GM19239 (cell line): ENCODE measurements at regions not wholly inside any gene's neighbourhood (a gene's known extent, or its start where the extent isn't known, plus 50 kb on each side); places are given as distances from the start of the nearest gene placed in this dataset.
"Not testable (repeated sequence)": the region's sequence is repeated elsewhere in the genome, so short reads cannot be mapped to it uniquely, and the experiment has no call there.

Experiments used
- DNase-seq: peaks from one replicate; pipeline ENCODE4 v3.0.0; 2011; ENCODE audit warnings: low spot score; ENCODE audit not compliant: insufficient read length
- FAIRE-seq: peaks from 2 replicates; lab custom pipeline; 2011; peaks lifted over from hg19 to GRCh38; lab: Jason Lieb, UNC

GRCh38 chr18:43917520-43917919, 640.2 kb upstream of the SYT4 start:
- DNase-seq = no peak
- no peak for FAIRE-seq

DNA sequence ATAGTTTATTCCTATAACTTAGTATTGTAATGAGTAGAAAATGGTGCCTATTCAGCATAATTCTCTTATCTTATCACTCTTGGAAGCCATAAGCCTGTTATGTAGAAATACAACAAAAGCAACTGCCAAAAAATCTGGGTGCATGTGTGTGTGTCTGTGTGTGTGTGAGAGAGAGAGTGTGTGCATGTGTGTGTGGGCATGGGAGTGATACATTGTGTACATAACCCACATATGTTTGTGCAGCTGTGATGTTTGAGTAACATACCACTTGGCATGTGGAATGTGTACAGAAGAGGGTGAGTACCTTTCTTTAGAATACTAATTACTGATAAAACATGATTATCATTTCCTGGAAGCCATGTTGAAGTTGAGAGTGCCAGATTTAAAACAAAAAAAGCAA, 642.3 kb upstream of the SYT4 start:
- FAIRE-seq = no peak
- DNase-seq = no peak

DNA sequence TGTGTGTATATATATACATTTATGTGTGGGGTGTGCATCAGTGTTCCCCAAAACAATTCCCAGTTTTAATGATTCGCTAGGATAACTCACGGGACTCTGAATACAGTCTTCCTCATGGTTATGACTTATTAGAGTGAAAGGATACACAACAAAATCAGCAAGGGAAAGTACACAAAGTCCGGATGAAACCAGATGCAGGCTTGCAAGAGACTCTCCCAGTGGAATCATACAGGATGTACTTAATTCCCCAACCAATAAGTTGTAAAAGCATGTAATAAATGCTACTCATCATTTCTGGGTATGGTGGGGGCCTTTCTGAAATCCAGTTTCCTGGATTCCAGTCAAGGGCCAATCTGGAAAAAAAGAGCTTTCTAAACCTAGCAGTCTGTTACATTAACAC, 654.1 kb upstream of the SYT4 start:
- DNase-seq (no peak), FAIRE-seq (no peak)

DNA sequence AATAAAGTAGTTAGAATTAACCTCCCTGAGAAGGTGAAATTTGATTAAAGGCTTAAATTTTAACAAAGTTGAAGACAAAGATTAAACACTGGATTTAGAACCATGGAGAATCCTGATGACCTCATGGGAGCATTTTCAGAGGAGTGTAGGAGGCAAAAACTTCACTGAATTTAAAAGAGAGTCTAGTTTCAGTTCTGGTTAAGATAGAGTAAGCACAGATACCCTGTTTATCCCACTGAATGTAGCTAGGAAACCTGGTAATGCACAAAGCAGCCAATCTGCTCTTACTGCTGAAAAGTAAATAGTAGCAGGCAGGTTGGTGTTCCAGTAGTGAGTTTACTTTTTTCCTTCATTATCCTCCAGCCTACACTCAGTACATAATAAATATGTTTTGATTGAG, 654.9 kb upstream of the SYT4 start:
- no peak for FAIRE-seq
- DNase-seq = no peak

DNA sequence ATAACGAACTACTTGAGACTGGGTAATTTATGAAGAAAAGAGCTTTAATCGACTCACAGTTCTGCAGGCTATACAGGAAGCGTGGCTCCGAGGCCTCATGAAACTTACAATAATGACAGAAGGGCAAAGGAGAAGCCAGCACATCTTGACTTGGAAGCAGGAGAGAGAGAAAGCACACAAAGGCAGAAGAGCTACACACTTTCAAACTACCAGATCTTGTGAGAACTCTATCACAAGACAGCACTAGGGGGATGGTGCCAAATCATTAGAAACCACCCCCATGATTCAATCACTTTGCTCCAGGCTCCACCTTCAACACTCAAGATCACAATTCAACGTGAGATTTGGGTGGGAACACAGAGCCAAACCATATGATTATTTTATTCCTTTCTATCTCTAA, 655.9 kb upstream of the SYT4 start:
- no peak for DNase-seq
- FAIRE-seq = no peak

GRCh38 chr18:43934322-43934721, 657.0 kb upstream of the SYT4 start:
- no peak for DNase-seq

DNA sequence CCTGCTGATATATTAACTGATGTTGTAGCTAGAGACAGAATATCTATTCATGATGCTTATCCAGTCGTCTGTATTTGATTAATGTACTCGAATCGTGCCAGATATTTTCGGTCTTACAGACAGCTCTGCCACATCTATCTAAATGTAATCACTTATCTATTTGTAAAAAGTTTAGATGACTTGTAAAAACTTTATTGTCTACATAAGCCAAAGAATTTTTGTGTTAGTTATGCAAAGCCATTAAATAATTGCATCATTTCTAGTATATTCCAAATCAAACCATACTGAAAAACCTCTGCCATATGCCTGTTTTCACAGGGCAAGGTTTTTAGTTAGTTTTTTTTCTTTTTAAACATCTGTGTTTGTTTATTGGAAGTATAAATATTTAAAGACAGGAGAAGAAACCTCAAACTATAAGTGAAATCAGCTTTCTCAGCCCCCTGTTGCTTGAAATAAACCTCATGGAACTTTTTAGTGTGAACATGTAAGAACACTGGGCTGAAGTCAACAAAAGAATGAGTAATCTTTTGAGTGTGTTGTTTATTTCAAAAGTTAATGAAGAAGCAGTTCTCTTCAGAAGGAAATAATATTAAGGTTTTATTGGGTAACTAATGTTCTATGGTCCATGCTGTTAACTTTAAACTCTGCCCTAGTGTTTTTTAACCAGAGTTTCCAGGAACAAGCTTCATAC, 657.6 kb upstream of the SYT4 start:
- DNase-seq (no peak), FAIRE-seq (no peak)

More at GRCh38 chr18:43934322-43934721, 657.0 kb upstream of the SYT4 start:
- FAIRE-seq = no peak

- DNase-seq (no peak), FAIRE-seq (no peak)
Observed at GRCh38 chr18:43936176-43936575, 658.9 kb upstream of the SYT4 start.

- FAIRE-seq (no peak), DNase-seq (no peak)
Observed at GRCh38 chr18:43949291-43949690, 672.0 kb upstream of the SYT4 start.

DNA sequence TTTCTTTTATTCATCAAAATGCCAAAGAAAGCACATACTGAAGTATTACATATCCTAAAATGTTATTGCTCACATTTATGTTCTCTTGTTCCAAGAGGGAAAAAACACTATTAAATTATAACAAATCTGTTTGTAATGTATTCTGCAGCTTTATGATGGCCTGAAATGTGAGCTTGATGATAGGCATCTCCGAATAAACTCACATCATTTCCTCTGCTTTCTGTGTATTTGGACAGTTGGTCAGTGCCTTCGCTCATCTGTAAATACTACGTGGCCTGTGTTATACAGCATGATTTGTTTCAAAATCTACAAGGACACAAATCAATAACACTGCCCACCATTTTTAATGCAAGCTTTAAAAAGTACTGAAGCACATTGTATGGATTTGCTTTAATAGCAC, 672.8 kb upstream of the SYT4 start:
- DNase-seq (no peak), FAIRE-seq (no peak)

DNA sequence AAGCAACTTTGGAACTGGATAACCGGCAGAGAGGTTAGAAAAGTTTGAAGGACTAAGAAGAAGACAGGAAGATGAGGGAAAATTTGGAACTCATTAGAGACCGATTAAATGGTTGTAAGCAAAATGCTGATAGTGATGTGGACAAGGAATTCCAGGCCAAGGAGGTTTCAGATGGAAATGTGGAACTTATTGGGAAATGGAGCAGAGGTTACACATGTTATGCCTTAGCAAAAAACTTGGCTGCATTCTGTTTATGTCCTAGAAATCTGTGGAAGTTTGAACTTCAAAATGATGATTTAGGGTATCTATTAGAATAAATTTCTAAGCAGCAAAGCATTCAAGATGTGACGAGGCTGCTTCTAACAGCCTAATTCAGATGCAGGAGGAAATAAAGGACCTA, 675.1 kb upstream of the SYT4 start:
- FAIRE-seq (no peak), DNase-seq (no peak)

DNA sequence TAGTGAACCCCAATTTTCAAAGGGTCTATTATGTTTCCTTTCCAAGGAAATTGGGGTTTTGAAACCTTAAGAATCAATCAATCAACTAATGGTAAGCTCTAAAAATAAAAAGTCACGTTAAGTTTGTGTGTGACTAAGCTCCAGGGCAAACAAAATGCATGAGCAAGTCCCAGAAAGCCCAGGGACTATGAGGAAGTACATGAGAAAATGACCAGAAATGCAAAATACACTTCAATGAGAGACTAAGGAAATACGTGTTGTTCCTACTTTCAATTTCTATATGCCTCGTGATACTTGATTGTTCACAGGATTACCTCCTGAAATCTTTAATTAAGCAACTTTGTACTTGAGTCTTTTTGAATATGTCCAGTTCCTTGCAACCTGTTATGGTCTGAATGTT, 684.4 kb upstream of the SYT4 start:
- FAIRE-seq (no peak), DNase-seq (no peak)

DNA sequence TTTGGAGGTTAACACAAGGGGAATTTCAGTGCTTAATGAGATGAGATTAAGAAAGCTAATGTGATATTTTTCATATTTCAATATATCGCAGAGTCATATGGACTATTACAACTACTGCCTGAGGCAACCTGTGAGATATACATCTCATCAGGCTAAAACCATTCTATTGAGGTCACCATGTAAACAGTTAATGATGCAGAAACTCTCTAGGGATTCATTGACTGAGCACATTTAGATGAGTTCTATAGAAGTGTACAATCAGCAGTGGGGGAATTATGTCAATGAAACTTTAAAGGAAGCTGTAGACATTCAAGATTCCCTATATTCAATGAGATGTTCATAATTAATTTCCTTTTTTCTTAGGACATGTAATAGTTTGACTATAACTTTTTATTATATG, 687.4 kb upstream of the SYT4 start:
- no peak for DNase-seq

DNA sequence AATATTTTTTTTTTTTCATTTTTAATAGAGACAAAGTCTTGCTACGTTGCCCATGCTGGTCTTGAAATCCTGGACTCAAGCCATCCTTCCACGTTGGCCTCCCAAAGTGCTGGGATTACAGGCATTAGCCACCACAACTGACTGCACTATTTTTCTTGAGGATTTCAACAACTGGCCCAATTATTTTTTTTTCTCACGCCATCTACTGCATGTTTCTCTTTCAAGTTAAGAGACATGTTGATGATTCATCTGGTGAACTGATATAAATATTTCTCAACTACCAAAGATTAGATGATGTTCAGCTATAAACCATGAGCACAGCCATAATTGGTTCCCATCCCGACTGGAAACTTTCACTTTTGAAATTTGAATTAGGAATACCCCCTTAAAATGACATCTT, 688.4 kb upstream of the SYT4 start:
- DNase-seq (no peak), FAIRE-seq (no peak)

More for the DNA sequence above, 687.4 kb upstream of the SYT4 start:
- FAIRE-seq = no peak

GRCh38 chr18:43970656-43971055, 693.4 kb upstream of the SYT4 start:
- FAIRE-seq (no peak), DNase-seq (no peak)

- no peak for DNase-seq
- no peak for FAIRE-seq
Observed at GRCh38 chr18:43978174-43978573, 700.9 kb upstream of the SYT4 start.

GRCh38 chr18:43982582-43982981, 698.1 kb upstream of the SETBP1 start:
- FAIRE-seq = no peak
- no peak for DNase-seq

DNA sequence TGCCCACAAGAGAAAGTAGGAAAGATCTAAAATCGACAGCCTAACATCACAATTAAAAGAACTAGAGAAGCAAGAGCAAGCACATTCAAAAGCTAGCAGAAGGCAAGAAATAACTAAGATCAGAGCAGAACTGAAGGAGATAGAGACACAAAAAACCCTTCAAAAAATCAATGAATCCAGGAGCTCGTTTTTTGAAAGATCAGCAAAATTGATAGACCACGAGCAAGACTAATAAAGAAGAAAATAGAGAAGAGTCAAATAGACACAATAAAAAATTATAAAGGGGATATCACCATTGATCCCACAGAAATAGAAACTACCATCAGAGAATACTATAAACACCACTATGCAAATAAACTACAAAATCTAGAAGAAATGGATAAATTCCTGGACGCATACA, 693.6 kb upstream of the SETBP1 start:
- not testable (repeated sequence) for DNase-seq, FAIRE-seq

DNA sequence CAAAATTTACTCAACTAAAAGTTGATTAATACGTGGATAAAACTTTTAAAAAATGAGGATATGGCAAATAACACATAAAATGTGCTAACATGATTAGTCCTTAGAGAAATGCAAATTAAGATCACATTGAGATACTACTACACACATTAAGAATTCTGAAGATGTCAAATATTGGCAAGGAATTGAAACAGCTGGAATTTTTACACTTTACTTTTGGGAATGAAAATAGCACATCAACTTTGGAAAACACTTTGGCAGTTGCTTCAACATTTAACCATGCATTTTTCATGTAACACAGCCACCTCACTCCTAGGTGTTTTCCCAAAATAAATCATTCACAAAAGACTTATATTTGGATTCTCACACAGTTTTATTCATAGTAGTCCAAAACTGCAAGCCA, 687.9 kb upstream of the SETBP1 start:
- no peak for FAIRE-seq

DNA sequence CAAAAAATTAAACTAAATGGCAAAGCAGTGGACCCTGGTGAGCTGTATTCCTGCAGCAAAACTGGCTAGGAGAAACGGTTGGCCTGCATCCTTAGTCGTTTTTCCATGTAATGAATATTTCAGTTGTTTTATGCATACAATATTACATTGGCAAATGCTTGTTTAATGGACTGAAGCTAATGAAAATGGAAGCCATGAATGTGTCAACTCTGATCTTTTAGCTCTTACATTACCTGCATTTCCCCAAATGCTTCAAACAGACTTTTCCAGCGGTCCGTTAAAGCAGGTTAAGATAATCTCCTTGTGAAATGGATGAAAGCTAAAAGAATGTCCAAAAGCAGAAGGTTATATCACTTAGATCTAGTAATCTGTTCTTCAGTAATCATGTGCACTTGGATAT, 686.3 kb upstream of the SETBP1 start:
- FAIRE-seq = no peak
- DNase-seq = no peak

More for the DNA sequence above, 687.9 kb upstream of the SETBP1 start:
- no peak for DNase-seq

DNA sequence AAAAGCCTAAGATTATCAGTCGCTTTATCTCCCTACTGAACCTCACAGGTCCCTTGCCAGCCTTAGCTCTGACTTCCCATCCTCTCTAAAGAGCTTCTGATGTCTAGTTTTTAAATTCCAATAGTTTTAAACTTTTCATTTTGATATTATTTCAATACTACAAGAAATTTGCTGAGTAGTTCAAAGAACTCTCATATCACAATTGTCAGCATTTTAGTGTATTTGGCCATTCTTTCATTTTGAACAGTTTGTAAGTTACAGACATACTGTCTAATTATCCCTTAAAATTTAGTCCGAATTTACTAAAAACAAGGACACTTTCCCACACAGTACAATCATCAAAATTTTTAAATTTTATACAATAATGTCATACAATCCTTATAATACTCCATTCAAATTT, 666.8 kb upstream of the SETBP1 start:
- no peak for DNase-seq
- FAIRE-seq = no peak

- no peak for FAIRE-seq
- DNase-seq = no peak
Observed at GRCh38 chr18:44025421-44025820, 655.3 kb upstream of the SETBP1 start.

- FAIRE-seq (no peak), DNase-seq (no peak)
Observed at GRCh38 chr18:44028109-44028508, 652.6 kb upstream of the SETBP1 start.
